Tibial nerve (tissue), 4 donors: ENCODE measurements at regions not wholly inside any gene's neighbourhood (a gene's known extent, or its start where the extent isn't known, plus 50 kb on each side); places are given as distances from the start of the nearest gene placed in this dataset.

ENCODE experiments used
- DNase-seq, 2 donors: peaks; one replicate each; pipeline ENCODE4 v3.0.0-alpha.2; 2019; ENCODE audit warnings: low spot score in 2 of 2
- H3K27ac ChIP-seq, 4 donors: fragments of 200-600 bp; sonication (generic) in 3 of 4; one replicate each; pipeline ENCODE4 v1.5.1; 2017 to 2019; ENCODE audit warnings: mild to moderate bottlenecking in 1 of 4
- H3K27me3 ChIP-seq, 2 donors: fragments of 200-600 bp; sonication (generic) in 1 of 2; one replicate each; pipeline versions ENCODE4 v1.5.1 to v1.6.0; 2017 to 2019
- H3K36me3 ChIP-seq, 3 donors: fragments of 200-600 bp; sonication (generic); one replicate each; pipeline ENCODE4 v1.5.1; 2018 to 2019
- H3K4me1 ChIP-seq, 4 donors: fragments of 200-600 bp; sonication (generic) in 3 of 4; one replicate each; pipeline ENCODE4 v1.5.1; 2017 to 2019
- H3K4me3 ChIP-seq, 4 donors: fragments of 200-600 bp; sonication (generic) in 3 of 4; one replicate each; pipeline ENCODE4 v1.5.1; 2017 to 2019; ENCODE audit warnings: mild to moderate bottlenecking in 1 of 4, moderate library complexity in 1 of 4
- H3K9me3 ChIP-seq, 4 donors: fragments of 200-600 bp; sonication (generic) in 3 of 4; one replicate each; pipeline ENCODE4 v1.5.1; 2017 to 2019
- EP300 ChIP-seq, 2 donors: sonication (generic); formaldehyde crosslinking; IDR thresholded peaks; one replicate each; pipeline ENCODE4 v1.6.1; 2017; ENCODE audit warnings: antibody characterized with exemption in 2 of 2, mild to moderate bottlenecking in 1 of 2
- POLR2A ChIP-seq, 2 donors: fragments of 450-650 bp; IDR thresholded peaks; one replicate each; pipeline ENCODE4 v1.6.1; 2017; ENCODE audit warnings: antibody characterized with exemption in 2 of 2, mild to moderate bottlenecking in 2 of 2, moderate library complexity in 2 of 2
- WGBS, 2 donors: methylation state at CpG; one replicate each; pipeline ENCODE4 v1.1.5; 2018; 5-methylcytosine and 5-hydroxymethylcytosine counted together
- TF ChIP-seq, protein P1 (sequence below), 5 experiments: fragments of 200-600 bp in 3 of 5; fragments of 450-650 bp in 2 of 5; sonication (generic) in 3 of 5; IDR thresholded peaks; one replicate each; pipeline ENCODE4 v1.5.1; 2016 to 2019; ENCODE audit warnings: antibody characterized with exemption in 5 of 5, mild to moderate bottlenecking in 3 of 5, moderate library complexity in 2 of 5

DNA sequence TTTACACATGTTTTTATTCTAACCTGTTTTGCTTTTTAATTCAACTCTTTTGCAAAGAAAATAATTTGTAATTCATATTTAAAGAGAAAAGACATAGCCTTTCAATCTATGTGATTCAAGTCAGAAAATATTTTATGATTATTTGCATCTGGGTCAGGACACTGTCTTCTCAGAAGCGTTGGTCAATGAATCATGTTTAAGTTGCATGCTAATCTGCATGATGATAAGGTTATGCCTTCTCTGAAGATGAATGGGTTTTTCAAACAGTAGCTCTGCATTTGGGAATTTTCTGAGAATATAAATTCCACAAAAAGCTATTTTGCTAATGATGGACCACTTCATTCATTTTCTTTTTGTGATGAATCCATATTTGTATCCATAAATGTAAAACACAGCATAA lies 282.5 kb downstream of the TMA16 start:
- DNase-seq = no peak
- no peak overlapping the region for H3K4me3 ChIP-seq
- TF ChIP-seq POLR2A (IDR thresholded peaks at IDR 0.05) = no peak
- TF ChIP-seq EP300 (IDR thresholded peaks at IDR 0.05) = no peak
- TF ChIP-seq, protein P1, sequence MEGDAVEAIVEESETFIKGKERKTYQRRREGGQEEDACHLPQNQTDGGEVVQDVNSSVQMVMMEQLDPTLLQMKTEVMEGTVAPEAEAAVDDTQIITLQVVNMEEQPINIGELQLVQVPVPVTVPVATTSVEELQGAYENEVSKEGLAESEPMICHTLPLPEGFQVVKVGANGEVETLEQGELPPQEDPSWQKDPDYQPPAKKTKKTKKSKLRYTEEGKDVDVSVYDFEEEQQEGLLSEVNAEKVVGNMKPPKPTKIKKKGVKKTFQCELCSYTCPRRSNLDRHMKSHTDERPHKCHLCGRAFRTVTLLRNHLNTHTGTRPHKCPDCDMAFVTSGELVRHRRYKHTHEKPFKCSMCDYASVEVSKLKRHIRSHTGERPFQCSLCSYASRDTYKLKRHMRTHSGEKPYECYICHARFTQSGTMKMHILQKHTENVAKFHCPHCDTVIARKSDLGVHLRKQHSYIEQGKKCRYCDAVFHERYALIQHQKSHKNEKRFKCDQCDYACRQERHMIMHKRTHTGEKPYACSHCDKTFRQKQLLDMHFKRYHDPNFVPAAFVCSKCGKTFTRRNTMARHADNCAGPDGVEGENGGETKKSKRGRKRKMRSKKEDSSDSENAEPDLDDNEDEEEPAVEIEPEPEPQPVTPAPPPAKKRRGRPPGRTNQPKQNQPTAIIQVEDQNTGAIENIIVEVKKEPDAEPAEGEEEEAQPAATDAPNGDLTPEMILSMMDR (IDR thresholded peaks at IDR 0.05) = no peak
- WGBS, 2 donors = 30 to 41% methylated on average over 1 of the region's 1 CpG
- H3K4me1 ChIP-seq = no peaks in the 10 kb centered on the region
- no peaks in the 10 kb centered on the region for H3K36me3 ChIP-seq
- H3K9me3 ChIP-seq = peaks cover 0 to 4% (median 0%) of the 10 kb centered on the region in 4 donors
- H3K27me3 ChIP-seq = no peaks in the 10 kb centered on the region
- H3K27ac ChIP-seq = no peak overlapping the region

DNA sequence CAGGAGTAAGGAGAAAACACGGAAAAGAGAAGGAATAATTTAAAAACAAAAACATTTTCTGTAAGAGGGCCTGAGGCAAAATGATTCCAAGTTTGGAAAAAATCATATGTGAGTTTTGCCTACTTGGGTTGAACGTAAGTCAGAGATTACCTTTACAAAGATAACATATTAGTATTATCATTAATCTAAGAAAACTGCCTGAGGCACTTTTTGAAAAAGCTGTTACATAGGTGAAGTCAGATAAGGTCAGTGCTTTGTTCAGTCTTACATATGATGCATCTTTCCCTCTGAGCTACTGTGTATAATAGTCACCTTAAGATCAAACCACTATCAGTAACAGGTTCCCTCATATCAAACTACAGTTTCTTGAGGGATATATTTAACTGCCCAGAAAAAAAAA lies 287.2 kb downstream of the TMA16 start:
- Histone ChIP-seq H3K4me1 (no peaks in the 10 kb centered on the region), H3K27me3 (no peaks in the 10 kb centered on the region), H3K4me3 (no peak overlapping the region), H3K9me3 (peaks cover 0 to 4% (median 0%) of the 10 kb centered on the region in 4 donors), H3K27ac (no peak overlapping the region), H3K36me3 (no peaks in the 10 kb centered on the region)
- DNase-seq = no peak
- no peak for TF ChIP-seq EP300 (IDR thresholded peaks at IDR 0.05)
- TF ChIP-seq, protein P1 (IDR thresholded peaks at IDR 0.05) = no peak
- no peak for TF ChIP-seq POLR2A (IDR thresholded peaks at IDR 0.05)
- WGBS, 2 donors = 87 to 90% methylated on average over 2 of the region's 2 CpGs

DNA sequence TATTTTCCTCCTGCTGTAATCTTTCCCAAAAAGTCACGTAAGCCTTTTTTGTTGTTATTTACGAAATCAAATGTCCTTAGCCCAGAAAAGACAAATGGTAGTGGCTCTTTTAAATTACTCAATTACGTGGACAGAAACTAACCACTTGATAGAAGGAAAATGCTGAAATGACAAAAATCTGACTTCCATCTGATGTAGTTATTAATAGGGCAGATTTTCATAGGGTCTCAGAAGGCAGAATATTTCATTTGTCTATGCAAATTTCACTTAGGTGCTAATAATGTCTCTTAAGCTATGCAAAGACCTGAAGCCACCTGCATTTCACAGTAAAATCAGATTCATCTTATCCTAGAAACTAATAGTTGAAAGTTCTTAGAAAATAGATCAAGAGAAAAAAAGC lies 295.7 kb downstream of the TMA16 start:
- H3K36me3 ChIP-seq = no peaks in the 10 kb centered on the region
- 88% methylated on average over 3 of the region's 3 CpGs for WGBS, 2 donors
- no peak overlapping the region for H3K27ac ChIP-seq
- no peak for DNase-seq
- TF ChIP-seq POLR2A (IDR thresholded peaks at IDR 0.05) (no peak), EP300 (IDR thresholded peaks at IDR 0.05) (no peak)
- TF ChIP-seq, protein P1 (IDR thresholded peaks at IDR 0.05) = no peak
- H3K9me3 ChIP-seq = no peaks in the 10 kb centered on the region
- no peaks in the 10 kb centered on the region for H3K4me1 ChIP-seq
- H3K27me3 ChIP-seq = no peaks in the 10 kb centered on the region
- no peak overlapping the region for H3K4me3 ChIP-seq

DNA sequence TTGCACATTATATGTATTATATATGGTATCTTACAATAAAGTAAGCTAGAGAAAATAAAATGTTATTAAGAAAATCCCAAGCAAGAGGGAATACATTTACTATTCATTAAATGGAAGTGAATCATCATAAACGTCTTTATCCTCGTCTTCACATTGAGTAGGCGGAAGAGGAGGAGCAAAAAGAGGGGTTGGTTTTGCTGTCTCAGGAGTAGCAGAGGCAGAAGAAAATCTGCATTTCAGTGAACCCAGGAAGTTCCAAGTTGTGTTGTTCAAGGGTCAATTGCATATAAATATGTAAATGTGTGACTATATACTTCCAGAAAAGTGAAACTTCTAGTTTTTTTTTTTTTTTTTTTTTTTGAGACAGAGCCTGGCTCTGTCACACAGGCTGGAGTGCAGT lies 301.4 kb downstream of the TMA16 start:
- WGBS, 2 donors = 53 to 55% methylated on average over 3 of the region's 3 CpGs
- H3K27me3 ChIP-seq = no peaks in the 10 kb centered on the region
- no peak overlapping the region for H3K4me3 ChIP-seq

DNA sequence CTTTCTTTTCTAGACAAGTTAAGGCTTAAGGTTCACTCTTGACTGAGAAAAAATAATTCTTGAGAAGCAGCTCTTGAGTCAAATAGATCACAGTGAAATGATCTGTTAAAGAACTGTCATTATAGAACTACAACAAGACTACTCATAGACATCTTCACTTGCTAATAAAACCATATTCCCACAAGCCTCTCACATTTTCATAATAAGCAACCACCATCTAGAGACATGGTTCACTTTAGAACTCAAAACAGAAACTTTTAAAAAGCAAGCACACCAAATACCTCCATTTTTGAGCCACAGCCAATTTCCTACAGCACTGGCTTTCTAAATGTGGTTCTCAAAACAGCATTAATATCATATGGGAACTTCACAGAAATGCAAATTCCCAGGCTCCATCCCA lies 309.5 kb downstream of the TMA16 start:
- H3K27ac ChIP-seq = no peak overlapping the region
- no peaks in the 10 kb centered on the region for H3K4me1 ChIP-seq
- no peaks in the 10 kb centered on the region for H3K9me3 ChIP-seq
- no peaks in the 10 kb centered on the region for H3K27me3 ChIP-seq
- H3K4me3 ChIP-seq = no peak overlapping the region
- DNase-seq = no peak
- no peaks in the 10 kb centered on the region for H3K36me3 ChIP-seq
- TF ChIP-seq POLR2A (IDR thresholded peaks at IDR 0.05) = no peak
- no peak for TF ChIP-seq EP300 (IDR thresholded peaks at IDR 0.05)
- TF ChIP-seq, protein P1 (IDR thresholded peaks at IDR 0.05) = no peak

More for the DNA sequence above, 301.4 kb downstream of the TMA16 start:
- no peak for TF ChIP-seq EP300 (IDR thresholded peaks at IDR 0.05)
- no peak for TF ChIP-seq POLR2A (IDR thresholded peaks at IDR 0.05)
- TF ChIP-seq, protein P1 (IDR thresholded peaks at IDR 0.05) = no peak
- no peak for DNase-seq
- no peaks in the 10 kb centered on the region for H3K4me1 ChIP-seq
- no peaks in the 10 kb centered on the region for H3K36me3 ChIP-seq
- H3K27ac ChIP-seq = no peak overlapping the region
- no peaks in the 10 kb centered on the region for H3K9me3 ChIP-seq
